HepG2 (cell line): ENCODE measurements at regions not wholly inside any gene's neighbourhood (a gene's known extent, or its start where the extent isn't known, plus 50 kb on each side); places are given as distances from the start of the nearest gene placed in this dataset.

Experiments used
- ATAC-seq: fragments of 200-7000 bp; cut with Tn5 transposase; 3 replicates; pipeline ENCODE4 v1.9.1; 2020; ENCODE audit warnings: mild to moderate bottlenecking, moderate library complexity
- BruUV-seq: library from RNA; stranded (reverse); fragments of 400-500 nt; replicated peaks from 2 replicates; lab custom pipeline; 2021; lab: Mats Ljungman, UMichigan
- CTCF ChIA-PET: fragments of 300-600 bp; formaldehyde crosslinking; extraction: SDS; loops from one replicate; lab custom pipeline; 2021; ENCODE audit warnings: low total read pairs, inconsistent platforms, low intra/inter-chr PET ratio; lab: Yijun Ruan, JAX
- POLR2A ChIA-PET: fragments of 350-600 bp; sonication (Branson Sonifier 250); formaldehyde crosslinking; loops from one replicate; lab custom pipeline; 2020; ENCODE audit warnings: antibody characterized with exemption, inconsistent platforms; lab: Yijun Ruan, JAX
- DNase-seq: peaks from one replicate; pipeline ENCODE4 v3.0.0-alpha.2; 2015; ENCODE audit warnings: low spot score
- FAIRE-seq: peaks from 3 replicates; lab custom pipeline; 2011; peaks lifted over from hg19 to GRCh38; lab: Jason Lieb, UNC
- H2AFZ ChIP-seq: one replicate; pipeline ENCODE4 v1.6.1; 2011; ENCODE audit warnings: low read length, inconsistent platforms
- H3K27ac ChIP-seq: fragments of 300-600 bp; 3 replicates; pipeline ENCODE4 v1.8.0; 2011; ENCODE audit warnings: mixed run types, mild to moderate bottlenecking, mixed read lengths, low read length, inconsistent platforms; ENCODE audit not compliant: insufficient read depth; ENCODE audit errors: extremely low read length
- H3K27me3 ChIP-seq, 2 experiments: fragments of 200-600 bp in 1 of 2; 2 replicates in 1 of 2; 3 replicates in 1 of 2; pipeline versions ENCODE4 v1.6.0 to v1.8.0; 2011; ENCODE audit warnings: low read length in 2 of 2, mild to moderate bottlenecking in 2 of 2, moderate library complexity in 2 of 2, inconsistent platforms in 1 of 2; ENCODE audit not compliant: insufficient read depth in 2 of 2, control insufficient read depth in 1 of 2
- H3K36me3 ChIP-seq, 2 experiments: fragments of 200-600 bp in 1 of 2; replicated peaks in 1 of 2; 2 replicates in 1 of 2; 3 replicates in 1 of 2; pipeline versions ENCODE4 v1.5.1 to v1.8.0; 2011; ENCODE audit warnings: low read length in 2 of 2, inconsistent platforms in 1 of 2; ENCODE audit not compliant: insufficient read depth in 2 of 2, control insufficient read depth in 1 of 2
- H3K4me1 ChIP-seq: 2 replicates; pipeline ENCODE4 v1.5.1; 2012; ENCODE audit warnings: low read length, inconsistent platforms; ENCODE audit not compliant: insufficient read depth
- H3K4me2 ChIP-seq: 2 replicates; pipeline ENCODE4 v1.6.0; 2011; ENCODE audit warnings: low read depth, low read length, inconsistent platforms
- H3K4me3 ChIP-seq, 3 experiments: fragments of 200-600 bp in 1 of 3; sonication (generic), shearing (Covaris generic) in 1 of 3; replicated peaks in 1 of 3; 2 replicates each; pipeline ENCODE4 v1.5.1; 2011 to 2016; ENCODE audit warnings: low read length in 3 of 3, inconsistent platforms in 2 of 3, low read depth in 2 of 3, mild to moderate bottlenecking in 2 of 3, control low read depth in 1 of 3, mixed read lengths in 1 of 3; ENCODE audit not compliant: insufficient read depth in 1 of 3
- H3K79me2 ChIP-seq: one replicate; pipeline ENCODE4 v1.6.1; 2011; ENCODE audit warnings: low read length, inconsistent platforms; ENCODE audit not compliant: insufficient read depth
- H3K9ac ChIP-seq: 2 replicates; pipeline ENCODE4 v1.6.0; 2011; ENCODE audit warnings: mild to moderate bottlenecking, low read depth, low read length, inconsistent platforms; ENCODE audit not compliant: insufficient read depth
- H3K9me3 ChIP-seq: 2 replicates; pipeline ENCODE4 v1.5.1; 2012; ENCODE audit warnings: mild to moderate bottlenecking, low read length
- H4K20me1 ChIP-seq: 2 replicates; pipeline ENCODE4 v1.6.0; 2011; ENCODE audit warnings: inconsistent platforms, mild to moderate bottlenecking, low read length, moderate library complexity; ENCODE audit not compliant: insufficient read depth
- BORCS8-MEF2B ChIP-seq: sonication (generic); formaldehyde crosslinking; IDR thresholded peaks from 2 replicates; pipeline ENCODE4 v1.8.0; 2022; ENCODE audit warnings: mild to moderate bottlenecking, missing genetic modification reagents
- CENPBD1 ChIP-seq: sonication (generic); formaldehyde crosslinking; IDR thresholded peaks from 2 replicates; pipeline ENCODE4 v1.8.0; 2022; ENCODE audit warnings: missing genetic modification reagents, low read depth, mild to moderate bottlenecking, borderline replicate concordance
- CREB1 ChIP-seq, 2 experiments: fragments of 450-650 bp in 1 of 2; IDR thresholded peaks; 2 replicates each; pipeline ENCODE4 v1.6.1; 2016 to 2017; ENCODE audit warnings: control low read depth in 1 of 2, mild to moderate bottlenecking in 1 of 2, missing compliant biosample characterization in 1 of 2, missing genetic modification characterization in 1 of 2
- HOXA9 ChIP-seq: sonication (generic); formaldehyde crosslinking; IDR thresholded peaks from 2 replicates; pipeline ENCODE4 v1.8.1; 2022; ENCODE audit warnings: missing genetic modification reagents, mild to moderate bottlenecking, moderate library complexity, borderline replicate concordance
- NONO ChIP-seq, 2 experiments: fragments of 450-650 bp in 1 of 2; sonication (generic) in 1 of 2; formaldehyde crosslinking in 1 of 2; IDR thresholded peaks in 1 of 2; conservative IDR thresholded peaks in 1 of 2; 2 replicates each; pipeline versions ENCODE4 v1.6.1 to v1.8.0; 2017 to 2022; ENCODE audit warnings: mild to moderate bottlenecking in 1 of 2, missing genetic modification reagents in 1 of 2, moderate library complexity in 1 of 2
- SNRNP70 ChIP-seq: fragments of 200-400 bp; formaldehyde crosslinking; IDR thresholded peaks from 2 replicates; pipeline ENCODE4 v1.6.1; 2017; ENCODE audit warnings: mild to moderate bottlenecking, low read depth, low read length, moderate library complexity
- STAT6 ChIP-seq: sonication (generic); formaldehyde crosslinking; IDR thresholded peaks from 2 replicates; pipeline ENCODE4 v1.4.0; 2020; ENCODE audit warnings: missing genetic modification reagents, mild to moderate bottlenecking, borderline replicate concordance
- WIZ ChIP-seq: sonication (generic); formaldehyde crosslinking; IDR thresholded peaks from 2 replicates; pipeline ENCODE4 v1.5.1; 2020; ENCODE audit warnings: mild to moderate bottlenecking, missing genetic modification reagents
- ZNF33A ChIP-seq: sonication (generic); formaldehyde crosslinking; IDR thresholded peaks from 2 replicates; pipeline ENCODE4 v1.5.1; 2020; ENCODE audit warnings: missing genetic modification reagents, mild to moderate bottlenecking, moderate library complexity, borderline replicate concordance
- ZNF460 ChIP-seq: sonication (generic); formaldehyde crosslinking; IDR thresholded peaks from 2 replicates; pipeline ENCODE4 v1.5.1; 2020; ENCODE audit warnings: missing genetic modification reagents, mild to moderate bottlenecking, borderline replicate concordance
- ZNF713 ChIP-seq: sonication (generic); formaldehyde crosslinking; IDR thresholded peaks from 2 replicates; pipeline ENCODE4 v1.4.0; 2020; ENCODE audit warnings: mild to moderate bottlenecking, missing genetic modification reagents
- ZNF780A ChIP-seq: sonication (generic); formaldehyde crosslinking; IDR thresholded peaks from 2 replicates; pipeline ENCODE4 v1.8.0; 2022; ENCODE audit warnings: mild to moderate bottlenecking, missing genetic modification reagents, moderate library complexity
- WGBS: methylation state at CpG from one replicate; pipeline ENCODE4 v1.1.6; 2017; ENCODE audit warnings: low lambda C conversion rate; 5-methylcytosine and 5-hydroxymethylcytosine counted together
- in situ Hi-C: cut with HindIII; loops from 2 replicates; pipeline ENCODE4 v1.10.0; 2017; ENCODE audit warnings: low pct_unique_long_range_greater_than_20kb; ENCODE audit not compliant: extremely low pct_ligation_motif_present
- intact Hi-C: fragments of 100-400 bp; cut with micrococcal nuclease; formaldehyde crosslinking; loops from one replicate; pipeline ENCODE4 v1.10.0; 2022; ENCODE audit not compliant: unreplicated experiment
- TF ChIP-seq, protein P1 (sequence below): IDR thresholded peaks from 2 replicates; pipeline ENCODE4 v1.6.1; 2016; ENCODE audit warnings: missing compliant biosample characterization, missing genetic modification reagents, borderline replicate concordance

GRCh38 chr7:3238525-3239210 lies 62.4 kb upstream of the SDK1 start:
- Histone ChIP-seq H3K4me2 (no peak overlapping the region), H3K9me3 (peaks cover 11% of the 10 kb centered on the region; the same call in 1 of the 2 replicates), H3K79me2 (no peaks in the 10 kb centered on the region), H3K36me3 (no peaks in the 10 kb centered on the region), H3K27me3 (0 out of 5 replicates have a peak, but pooled peaks cover 0 to under 1% of the 10 kb centered on the region in 2 experiments), H2AFZ (no peak overlapping the region), H3K4me3 (no peak overlapping the region), H3K27ac (no peak overlapping the region)
- intact Hi-C loops (no loop called here), in situ Hi-C loops (no loop called here)
- DNase-seq (no peak), FAIRE-seq (no peak)
- ChIA-PET CTCF (no interaction called here), POLR2A (no interaction called here)
- TF ChIP-seq HOXA9 = no peak
- TF ChIP-seq ZNF780A (CRISPR knock-in tag) = no peak
- TF ChIP-seq, all 625 proteins: peak for 0
- H3K9ac ChIP-seq = no peak overlapping the region
- no TSS peak for BruUV-seq
- peaks cover 3% of the 10 kb centered on the region for H3K4me1 ChIP-seq
- no peaks in the 10 kb centered on the region for H4K20me1 ChIP-seq
- ATAC-seq = no peak
- WGBS = 30% methylated on average over 2 of the region's 3 CpGs

DNA sequence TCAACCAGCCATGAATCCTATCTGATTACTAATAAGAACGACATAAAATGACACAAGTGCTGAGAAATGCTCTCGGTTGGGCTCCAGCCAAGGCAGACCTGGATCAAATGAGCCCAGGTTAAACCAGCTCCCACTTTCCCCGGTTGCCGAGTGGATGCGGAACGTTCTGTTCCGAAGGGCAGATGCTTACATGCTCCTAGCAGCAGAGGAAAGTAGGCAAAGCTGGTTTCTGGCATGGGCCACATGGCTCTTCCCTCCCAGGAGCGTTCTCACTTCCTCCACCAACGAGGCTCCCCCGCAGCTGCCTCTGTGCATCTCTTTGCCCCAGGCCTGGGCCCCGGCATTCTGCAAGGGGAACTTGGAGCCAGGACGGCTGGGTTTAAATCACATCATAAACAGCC lies 61.8 kb upstream of the SDK1 start:
- no peak for FAIRE-seq
- Histone ChIP-seq H3K27ac (no peak overlapping the region), H3K79me2 (no peaks in the 10 kb centered on the region), H3K9ac (no peak overlapping the region), H3K9me3 (peaks cover 11% of the 10 kb centered on the region; the same call in 1 of the 2 replicates), H3K4me3 (no peak overlapping the region), H4K20me1 (no peaks in the 10 kb centered on the region), H2AFZ (no peak overlapping the region), H3K36me3 (no peaks in the 10 kb centered on the region), H3K4me2 (no peak overlapping the region), H3K27me3 (no peaks in the 10 kb centered on the region), H3K4me1 (peaks cover 9% of the 10 kb centered on the region)
- in situ Hi-C loops (no loop called here), intact Hi-C loops (no loop called here)
- no peak for ATAC-seq
- DNase-seq = no peak
- WGBS = 62% methylated on average over 12 of the region's 12 CpGs
- POLR2A ChIA-PET = no interaction called here
- no TSS peak for BruUV-seq
- CTCF ChIA-PET = no interaction called here
- TF ChIP-seq BORCS8-MEF2B (CRISPR knock-in tag) = no peak
- TF ChIP-seq NONO (IDR thresholded peaks at IDR 0.05) = no peak
- TF ChIP-seq NONO (CRISPR knock-in tag; conservative IDR thresholded peaks at IDR 0.05) = no peak
- TF ChIP-seq WIZ (CRISPR knock-in tag) = no peak
- TF ChIP-seq SNRNP70 = no peak
- no peak for TF ChIP-seq ZNF713
- TF ChIP-seq ZNF460 (CRISPR knock-in tag) = no peak
- no peak for TF ChIP-seq CENPBD1 (CRISPR knock-in tag)
- TF ChIP-seq STAT6 (CRISPR knock-in tag) = no peak
- TF ChIP-seq CREB1 (IDR thresholded peaks at IDR 0.05) = no peak
- no peak for TF ChIP-seq CREB1 (CRISPR knock-in tag; IDR thresholded peaks at IDR 0.05)
- TF ChIP-seq ZNF33A (CRISPR knock-in tag) = no peak
- TF ChIP-seq, protein P1, sequence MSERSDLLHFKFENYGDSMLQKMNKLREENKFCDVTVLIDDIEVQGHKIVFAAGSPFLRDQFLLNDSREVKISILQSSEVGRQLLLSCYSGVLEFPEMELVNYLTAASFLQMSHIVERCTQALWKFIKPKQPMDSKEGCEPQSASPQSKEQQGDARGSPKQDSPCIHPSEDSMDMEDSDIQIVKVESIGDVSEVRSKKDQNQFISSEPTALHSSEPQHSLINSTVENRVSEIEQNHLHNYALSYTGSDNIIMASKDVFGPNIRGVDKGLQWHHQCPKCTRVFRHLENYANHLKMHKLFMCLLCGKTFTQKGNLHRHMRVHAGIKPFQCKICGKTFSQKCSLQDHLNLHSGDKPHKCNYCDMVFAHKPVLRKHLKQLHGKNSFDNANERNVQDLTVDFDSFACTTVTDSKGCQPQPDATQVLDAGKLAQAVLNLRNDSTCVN = no peak
